Gastroesophageal sphincter (tissue), 4 donors: ENCODE measurements at regions not wholly inside any gene's neighbourhood (a gene's known extent, or its start where the extent isn't known, plus 50 kb on each side); places are given as distances from the start of the nearest gene placed in this dataset.

Experiments used
- ATAC-seq: fragments of 150-250 bp; one replicate; pipeline ENCODE4 v1.9.1; 2016; ENCODE audit warnings: mild to moderate bottlenecking, moderate library complexity
- H3K27ac ChIP-seq, 4 donors: fragments of 200-600 bp; sonication (generic) in 3 of 4; 1 replicate in 3 of 4; 2 replicates in 1 of 4; pipeline ENCODE4 v1.5.1; 2016 to 2019
- H3K27me3 ChIP-seq: fragments of 200-600 bp; sonication (generic); one replicate; pipeline ENCODE4 v1.5.1; 2019
- H3K36me3 ChIP-seq, 2 donors: fragments of 200-600 bp; sonication (generic); one replicate each; pipeline ENCODE4 v1.5.1; 2019; ENCODE audit warnings: control low read depth in 1 of 2
- H3K4me1 ChIP-seq, 3 donors: fragments of 200-600 bp; sonication (generic); 1 replicate in 2 of 3; 2 replicates in 1 of 3; pipeline ENCODE4 v1.5.1; 2016 to 2019; ENCODE audit warnings: control low read depth in 2 of 3
- H3K4me3 ChIP-seq, 2 donors: fragments of 200-600 bp; sonication (generic); one replicate each; pipeline ENCODE4 v1.5.1; 2019; ENCODE audit warnings: mild to moderate bottlenecking in 1 of 2, moderate library complexity in 1 of 2
- H3K9me3 ChIP-seq, 3 donors: fragments of 200-600 bp; sonication (generic); one replicate each; pipeline ENCODE4 v1.5.1; 2017 to 2019; ENCODE audit warnings: control low read depth in 2 of 3
- EP300 ChIP-seq: sonication (generic); formaldehyde crosslinking; IDR thresholded peaks from one replicate; pipeline ENCODE4 v1.6.1; 2017; ENCODE audit warnings: antibody characterized with exemption, mild to moderate bottlenecking
- POLR2A ChIP-seq, 2 donors: fragments of 450-650 bp; IDR thresholded peaks; one replicate each; pipeline ENCODE4 v1.6.1; 2017; ENCODE audit warnings: antibody characterized with exemption in 2 of 2, mild to moderate bottlenecking in 2 of 2, moderate library complexity in 1 of 2
- POLR2AphosphoS5 ChIP-seq: sonication (generic); formaldehyde crosslinking; IDR thresholded peaks from one replicate; pipeline ENCODE4 v1.6.1; 2017; ENCODE audit warnings: antibody characterized with exemption
- WGBS, 2 donors: methylation state at CpG; one replicate each; pipeline ENCODE4 v1.1.5; 2018; ENCODE audit warnings: low coverage in 1 of 2; 5-methylcytosine and 5-hydroxymethylcytosine counted together
- TF ChIP-seq, protein P1 (sequence below), 4 experiments: fragments of 200-600 bp in 2 of 4; fragments of 450-650 bp in 2 of 4; sonication (generic) in 1 of 4; IDR thresholded peaks; one replicate each; pipeline ENCODE4 v1.5.1; 2017 to 2019; ENCODE audit warnings: antibody characterized with exemption in 4 of 4, mild to moderate bottlenecking in 2 of 4, moderate library complexity in 2 of 4

DNA sequence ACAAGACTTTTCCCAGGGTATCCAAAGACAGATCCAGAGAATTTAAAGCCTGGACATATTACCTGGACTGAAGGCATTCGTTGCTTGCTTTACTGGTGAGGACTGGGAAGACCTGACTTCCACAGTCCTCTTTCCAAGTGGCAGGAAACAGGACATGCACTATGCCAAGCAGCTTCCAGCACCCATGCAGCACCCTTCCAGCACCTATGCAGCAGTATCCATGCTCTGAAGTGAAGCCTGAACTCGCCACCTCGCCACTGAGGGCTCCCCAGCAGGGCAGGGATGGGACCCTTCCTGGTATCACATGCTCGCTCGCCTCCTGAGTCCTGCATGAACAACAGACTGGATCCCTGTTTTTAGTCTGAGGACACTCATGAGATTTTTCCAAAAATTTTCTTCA is 189.9 kb upstream of the KLF14 start:
- no peak for TF ChIP-seq EP300
- no peak for TF ChIP-seq POLR2A (IDR thresholded peaks at IDR 0.05)
- TF ChIP-seq, protein P1, sequence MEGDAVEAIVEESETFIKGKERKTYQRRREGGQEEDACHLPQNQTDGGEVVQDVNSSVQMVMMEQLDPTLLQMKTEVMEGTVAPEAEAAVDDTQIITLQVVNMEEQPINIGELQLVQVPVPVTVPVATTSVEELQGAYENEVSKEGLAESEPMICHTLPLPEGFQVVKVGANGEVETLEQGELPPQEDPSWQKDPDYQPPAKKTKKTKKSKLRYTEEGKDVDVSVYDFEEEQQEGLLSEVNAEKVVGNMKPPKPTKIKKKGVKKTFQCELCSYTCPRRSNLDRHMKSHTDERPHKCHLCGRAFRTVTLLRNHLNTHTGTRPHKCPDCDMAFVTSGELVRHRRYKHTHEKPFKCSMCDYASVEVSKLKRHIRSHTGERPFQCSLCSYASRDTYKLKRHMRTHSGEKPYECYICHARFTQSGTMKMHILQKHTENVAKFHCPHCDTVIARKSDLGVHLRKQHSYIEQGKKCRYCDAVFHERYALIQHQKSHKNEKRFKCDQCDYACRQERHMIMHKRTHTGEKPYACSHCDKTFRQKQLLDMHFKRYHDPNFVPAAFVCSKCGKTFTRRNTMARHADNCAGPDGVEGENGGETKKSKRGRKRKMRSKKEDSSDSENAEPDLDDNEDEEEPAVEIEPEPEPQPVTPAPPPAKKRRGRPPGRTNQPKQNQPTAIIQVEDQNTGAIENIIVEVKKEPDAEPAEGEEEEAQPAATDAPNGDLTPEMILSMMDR (IDR thresholded peaks at IDR 0.05) = no peak
- no peak for TF ChIP-seq POLR2AphosphoS5
- Histone ChIP-seq H3K36me3 (peaks cover 0 to 13% of the 10 kb centered on the region in 2 donors), H3K27ac (peak overlapping the region in 1 of 4 donors; percentile 15), H3K4me1 (peaks cover 1 to 88% (median 2%) of the 10 kb centered on the region in 3 donors), H3K4me3 (no peak overlapping the region), H3K27me3 (no peaks in the 10 kb centered on the region), H3K9me3 (no peaks in the 10 kb centered on the region)
- WGBS, 2 donors = 57 to 100% methylated on average over 1 to 2 of the region's 5 CpGs
- no peak for ATAC-seq

- TF ChIP-seq, protein P1 (IDR thresholded peaks at IDR 0.05) = no peak
- no peak for TF ChIP-seq EP300
- no peak for TF ChIP-seq POLR2AphosphoS5
- TF ChIP-seq POLR2A (IDR thresholded peaks at IDR 0.05) = no peak
- peak overlapping the region in 1 of 4 donors; percentile 5 for H3K27ac ChIP-seq
These were observed 191.3 kb upstream of the KLF14 start for GRCh38 chr7:130925136-130925794.

GRCh38 chr7:130926001-130926691 is 192.1 kb upstream of the KLF14 start:
- TF ChIP-seq EP300 (no peak), POLR2AphosphoS5 (no peak), POLR2A (IDR thresholded peaks at IDR 0.05) (no peak)
- TF ChIP-seq, protein P1 (IDR thresholded peaks at IDR 0.05) = no peak
- H3K4me1 ChIP-seq = peaks cover 0 to 86% (median 4%) of the 10 kb centered on the region in 3 donors
- no peaks in the 10 kb centered on the region for H3K27me3 ChIP-seq
- WGBS, 2 donors = 90% methylated on average over 9 to 10 of the region's 16 CpGs
- no peak for ATAC-seq
- peaks cover 0 to 9% of the 10 kb centered on the region in 2 donors for H3K36me3 ChIP-seq
- H3K4me3 ChIP-seq = no peak overlapping the region
- H3K9me3 ChIP-seq = no peaks in the 10 kb centered on the region
- H3K27ac ChIP-seq = no peak overlapping the region

More at GRCh38 chr7:130925136-130925794, 191.3 kb upstream of the KLF14 start:
- H3K4me1 ChIP-seq = peaks cover 0 to 86% (median 0%) of the 10 kb centered on the region in 3 donors
- no peak overlapping the region for H3K4me3 ChIP-seq
- 57 to 83% methylated on average over 1 to 5 of the region's 8 CpGs for WGBS, 2 donors
- H3K36me3 ChIP-seq = peaks cover 0 to 13% of the 10 kb centered on the region in 2 donors
- no peaks in the 10 kb centered on the region for H3K9me3 ChIP-seq
- no peaks in the 10 kb centered on the region for H3K27me3 ChIP-seq
- ATAC-seq = no peak

- Histone ChIP-seq H3K27me3 (no peaks in the 10 kb centered on the region), H3K27ac (no peak overlapping the region), H3K4me1 (peaks cover 0 to 86% (median 8%) of the 10 kb centered on the region in 3 donors), H3K9me3 (no peaks in the 10 kb centered on the region), H3K36me3 (no peaks in the 10 kb centered on the region), H3K4me3 (no peak overlapping the region)
- TF ChIP-seq POLR2A (IDR thresholded peaks at IDR 0.05) = no peak
- TF ChIP-seq, protein P1 (IDR thresholded peaks at IDR 0.05) = no peak
- TF ChIP-seq POLR2AphosphoS5 = no peak
- TF ChIP-seq EP300 = no peak
- 86 to 89% methylated on average over 3 to 5 of the region's 5 CpGs for WGBS, 2 donors
- no peak for ATAC-seq
These were observed 193.1 kb upstream of the KLF14 start for GRCh38 chr7:130927062-130927461.
